HEK293 (cell line): ENCODE measurements at regions not wholly inside any gene's neighbourhood (a gene's known extent, or its start where the extent isn't known, plus 50 kb on each side); places are given as distances from the start of the nearest gene placed in this dataset.

Experiments used
- CTCF ChIA-PET: fragments of 350-600 bp; formaldehyde crosslinking; extraction: SDS; loops from one replicate; lab custom pipeline; 2021; ENCODE audit warnings: antibody characterized with exemption; lab: Yijun Ruan, JAX
- POLR2A ChIA-PET: fragments of 300-600 bp; formaldehyde crosslinking; extraction: SDS; loops from one replicate; lab custom pipeline; 2020; ENCODE audit warnings: antibody characterized with exemption, inconsistent platforms; lab: Yijun Ruan, JAX
- H3K27ac ChIP-seq: fragments of 200-500 bp; sonication (Bioruptor generic); 2 replicates; pipeline ENCODE4 v1.5.1; 2014; ENCODE audit warnings: low read depth, low read length, control low read depth, inconsistent platforms; ENCODE audit errors: extremely low read depth
- H3K36me3 ChIP-seq, 2 experiments: fragments of 200-500 bp in 1 of 2; sonication (Bioruptor generic) in 1 of 2; 1 replicate in 1 of 2; 2 replicates in 1 of 2; pipeline ENCODE4 v1.5.1; 2014 to 2017; ENCODE audit warnings: inconsistent platforms in 2 of 2, low read length in 2 of 2; ENCODE audit not compliant: control insufficient read depth in 2 of 2, insufficient read depth in 1 of 2
- H3K4me1 ChIP-seq: fragments of 200-500 bp; sonication (Bioruptor generic); 2 replicates; pipeline ENCODE4 v1.5.1; 2014; ENCODE audit warnings: mild to moderate bottlenecking, low read length, inconsistent platforms; ENCODE audit not compliant: control insufficient read depth, insufficient read depth
- H3K4me3 ChIP-seq: 2 replicates; pipeline ENCODE4 v1.5.1; 2011; ENCODE audit warnings: low read depth, mild to moderate bottlenecking, control low read depth, low read length, moderate library complexity
- H3K9me3 ChIP-seq: fragments of 200-500 bp; sonication (Bioruptor generic); 2 replicates; pipeline ENCODE4 v1.5.1; 2014; ENCODE audit warnings: low read depth, low read length, inconsistent platforms; ENCODE audit not compliant: control insufficient read depth, insufficient read depth
- GLIS1 ChIP-seq: fragments of 450-650 bp; formaldehyde crosslinking; IDR thresholded peaks from 2 replicates; pipeline ENCODE4 v1.5.1; 2016; ENCODE audit warnings: missing biosample characterization, missing genetic modification characterization
- HOXD13 ChIP-seq: sonication (generic); formaldehyde crosslinking; IDR thresholded peaks from 2 replicates; pipeline ENCODE4 v1.8.0; 2022; ENCODE audit warnings: missing genetic modification reagents, borderline replicate concordance
- IKZF3 ChIP-seq: fragments of 450-650 bp; IDR thresholded peaks from 2 replicates; pipeline ENCODE4 v1.5.0; 2018; ENCODE audit warnings: missing biosample characterization, mild to moderate bottlenecking, missing genetic modification characterization, moderate library complexity
- KLF9 ChIP-seq: fragments of 450-650 bp; formaldehyde crosslinking; IDR thresholded peaks from 2 replicates; pipeline ENCODE4 v1.5.1; 2016; ENCODE audit warnings: missing biosample characterization, missing genetic modification characterization, low read depth
- SCRT2 ChIP-seq: fragments of 450-650 bp; formaldehyde crosslinking; IDR thresholded peaks from 2 replicates; pipeline ENCODE4 v1.5.1; 2016; ENCODE audit warnings: missing biosample characterization, missing genetic modification characterization
- SP3 ChIP-seq: fragments of 450-650 bp; formaldehyde crosslinking; IDR thresholded peaks from 2 replicates; pipeline ENCODE4 v1.5.1; 2016; ENCODE audit warnings: missing biosample characterization, missing genetic modification characterization
- ZBTB48 ChIP-seq: fragments of 450-650 bp; formaldehyde crosslinking; IDR thresholded peaks from 2 replicates; pipeline ENCODE4 v1.5.1; 2016; ENCODE audit warnings: missing biosample characterization, missing genetic modification characterization
- ZFP41 ChIP-seq: fragments of 450-650 bp; formaldehyde crosslinking; IDR thresholded peaks from 2 replicates; pipeline ENCODE4 v1.5.1; 2016; ENCODE audit warnings: missing biosample characterization, missing genetic modification characterization, borderline replicate concordance
- ZNF112 ChIP-seq: fragments of 450-650 bp; formaldehyde crosslinking; IDR thresholded peaks from 2 replicates; pipeline ENCODE4 v1.5.0; 2017; ENCODE audit warnings: missing biosample characterization, missing genetic modification characterization
- ZNF148 ChIP-seq: fragments of 450-650 bp; formaldehyde crosslinking; IDR thresholded peaks from 2 replicates; pipeline ENCODE4 v1.5.0; 2017; ENCODE audit warnings: missing biosample characterization, missing genetic modification characterization, borderline replicate concordance
- ZNF169 ChIP-seq: fragments of 450-650 bp; formaldehyde crosslinking; IDR thresholded peaks from 2 replicates; pipeline ENCODE4 v1.5.1; 2016; ENCODE audit warnings: missing biosample characterization, missing genetic modification characterization
- ZNF202 ChIP-seq: fragments of 450-650 bp; formaldehyde crosslinking; IDR thresholded peaks from 2 replicates; pipeline ENCODE4 v1.5.1; 2016; ENCODE audit warnings: missing biosample characterization, missing genetic modification characterization, borderline replicate concordance
- ZNF214 ChIP-seq: fragments of 450-650 bp; formaldehyde crosslinking; IDR thresholded peaks from 2 replicates; pipeline ENCODE4 v1.5.1; 2017; ENCODE audit warnings: missing biosample characterization, mild to moderate bottlenecking, missing genetic modification characterization, borderline replicate concordance
- ZNF221 ChIP-seq: fragments of 450-650 bp; formaldehyde crosslinking; IDR thresholded peaks from 2 replicates; pipeline ENCODE4 v1.5.1; 2017; ENCODE audit warnings: missing biosample characterization, missing genetic modification characterization, borderline replicate concordance
- ZNF266 ChIP-seq: fragments of 450-650 bp; formaldehyde crosslinking; IDR thresholded peaks from 2 replicates; pipeline ENCODE4 v1.5.1; 2016; ENCODE audit warnings: missing biosample characterization, missing genetic modification characterization, low read depth
- ZNF324 ChIP-seq: fragments of 450-650 bp; formaldehyde crosslinking; IDR thresholded peaks from 2 replicates; pipeline ENCODE4 v1.5.1; 2016; ENCODE audit warnings: missing biosample characterization, missing genetic modification characterization
- ZNF350 ChIP-seq: fragments of 450-650 bp; formaldehyde crosslinking; IDR thresholded peaks from 2 replicates; pipeline ENCODE4 v1.5.0; 2017; ENCODE audit warnings: missing biosample characterization, mild to moderate bottlenecking, missing genetic modification characterization
- ZNF398 ChIP-seq: fragments of 450-650 bp; formaldehyde crosslinking; IDR thresholded peaks from 2 replicates; pipeline ENCODE4 v1.5.1; 2017; ENCODE audit warnings: missing biosample characterization, missing genetic modification characterization
- ZNF426 ChIP-seq: fragments of 450-650 bp; formaldehyde crosslinking; IDR thresholded peaks from 2 replicates; pipeline ENCODE4 v1.5.1; 2017; ENCODE audit warnings: missing biosample characterization, missing genetic modification characterization, mild to moderate bottlenecking, inconsistent platforms, moderate library complexity
- ZNF433 ChIP-seq: fragments of 450-650 bp; formaldehyde crosslinking; IDR thresholded peaks from 2 replicates; pipeline ENCODE4 v1.5.1; 2016; ENCODE audit warnings: missing biosample characterization, missing genetic modification characterization, low read depth
- ZNF548 ChIP-seq: fragments of 450-650 bp; formaldehyde crosslinking; IDR thresholded peaks from 2 replicates; pipeline ENCODE4 v1.5.1; 2016; ENCODE audit warnings: missing biosample characterization, missing genetic modification characterization
- ZNF654 ChIP-seq: fragments of 450-650 bp; formaldehyde crosslinking; IDR thresholded peaks from 2 replicates; pipeline ENCODE4 v1.5.1; 2016; ENCODE audit warnings: low read depth, missing biosample characterization, missing genetic modification characterization
- ZNF76 ChIP-seq: fragments of 450-650 bp; formaldehyde crosslinking; IDR thresholded peaks from 2 replicates; pipeline ENCODE4; 2016; ENCODE audit warnings: low read depth, missing biosample characterization, missing genetic modification characterization, borderline replicate concordance
- ZNF792 ChIP-seq: fragments of 450-650 bp; formaldehyde crosslinking; IDR thresholded peaks from 2 replicates; pipeline ENCODE4 v1.5.1; 2016; ENCODE audit warnings: missing biosample characterization, missing genetic modification characterization
- TF ChIP-seq, protein P1 (sequence below): fragments of 450-650 bp; formaldehyde crosslinking; IDR thresholded peaks from 2 replicates; pipeline ENCODE4 v1.5.1; 2016; ENCODE audit warnings: missing biosample characterization, missing genetic modification characterization
- TF ChIP-seq, protein P2 (sequence below): fragments of 450-650 bp; formaldehyde crosslinking; IDR thresholded peaks from 2 replicates; pipeline ENCODE4 v1.5.1; 2017; ENCODE audit warnings: missing biosample characterization, missing genetic modification characterization

DNA sequence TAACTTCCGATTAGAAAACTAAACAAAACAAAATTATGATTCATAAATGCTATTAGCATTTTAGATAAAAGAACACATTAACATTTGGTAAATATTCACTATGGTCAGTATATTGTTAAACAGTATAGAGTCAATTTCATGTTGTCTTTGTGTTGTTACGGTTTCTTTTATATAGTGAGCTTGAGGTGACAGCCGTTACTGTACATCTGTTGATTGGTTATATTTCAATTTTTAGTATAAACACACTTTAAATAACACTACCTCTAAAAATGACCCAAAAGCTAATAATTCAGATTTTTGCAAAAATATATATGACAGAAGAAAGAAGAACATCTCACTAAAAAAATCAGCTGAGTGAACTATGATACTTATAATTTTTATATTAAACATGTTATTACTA, 249.0 kb upstream of the LUZP2 start (continued):
- TF ChIP-seq, protein P1, sequence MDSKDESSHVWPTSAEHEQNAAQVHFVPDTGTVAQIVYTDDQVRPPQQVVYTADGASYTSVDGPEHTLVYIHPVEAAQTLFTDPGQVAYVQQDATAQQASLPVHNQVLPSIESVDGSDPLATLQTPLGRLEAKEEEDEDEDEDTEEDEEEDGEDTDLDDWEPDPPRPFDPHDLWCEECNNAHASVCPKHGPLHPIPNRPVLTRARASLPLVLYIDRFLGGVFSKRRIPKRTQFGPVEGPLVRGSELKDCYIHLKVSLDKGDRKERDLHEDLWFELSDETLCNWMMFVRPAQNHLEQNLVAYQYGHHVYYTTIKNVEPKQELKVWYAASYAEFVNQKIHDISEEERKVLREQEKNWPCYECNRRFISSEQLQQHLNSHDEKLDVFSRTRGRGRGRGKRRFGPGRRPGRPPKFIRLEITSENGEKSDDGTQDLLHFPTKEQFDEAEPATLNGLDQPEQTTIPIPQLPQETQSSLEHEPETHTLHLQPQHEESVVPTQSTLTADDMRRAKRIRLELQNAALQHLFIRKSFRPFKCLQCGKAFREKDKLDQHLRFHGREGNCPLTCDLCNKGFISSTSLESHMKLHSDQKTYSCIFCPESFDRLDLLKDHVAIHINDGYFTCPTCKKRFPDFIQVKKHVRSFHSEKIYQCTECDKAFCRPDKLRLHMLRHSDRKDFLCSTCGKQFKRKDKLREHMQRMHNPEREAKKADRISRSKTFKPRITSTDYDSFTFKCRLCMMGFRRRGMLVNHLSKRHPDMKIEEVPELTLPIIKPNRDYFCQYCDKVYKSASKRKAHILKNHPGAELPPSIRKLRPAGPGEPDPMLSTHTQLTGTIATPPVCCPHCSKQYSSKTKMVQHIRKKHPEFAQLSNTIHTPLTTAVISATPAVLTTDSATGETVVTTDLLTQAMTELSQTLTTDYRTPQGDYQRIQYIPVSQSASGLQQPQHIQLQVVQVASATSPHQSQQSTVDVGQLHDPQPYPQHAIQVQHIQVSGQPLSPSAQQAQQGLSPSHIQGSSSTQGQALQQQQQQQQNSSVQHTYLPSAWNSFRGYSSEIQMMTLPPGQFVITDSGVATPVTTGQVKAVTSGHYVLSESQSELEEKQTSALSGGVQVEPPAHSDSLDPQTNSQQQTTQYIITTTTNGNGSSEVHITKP, result no peak
- TF ChIP-seq ZNF433 (tag by site-specific recombination) (no peak), GLIS1 (tag by site-specific recombination) (no peak)

GRCh38 chr11:24249921-24250320, 246.9 kb upstream of the LUZP2 start:
- ChIA-PET CTCF (no interaction called here), POLR2A (no interaction called here)
- Histone ChIP-seq H3K36me3 (no peaks in the 10 kb centered on the region), H3K27ac (no peak overlapping the region), H3K9me3 (no peaks in the 10 kb centered on the region), H3K4me3 (no peak overlapping the region), H3K4me1 (no peaks in the 10 kb centered on the region)
- TF ChIP-seq ZNF426 (tag by site-specific recombination) (no peak), ZNF76 (tag by site-specific recombination) (no peak), ZNF148 (tag by site-specific recombination) (no peak), SP3 (no peak), ZNF792 (tag by site-specific recombination) (no peak), ZNF398 (tag by site-specific recombination) (no peak), ZFP41 (no peak)

DNA sequence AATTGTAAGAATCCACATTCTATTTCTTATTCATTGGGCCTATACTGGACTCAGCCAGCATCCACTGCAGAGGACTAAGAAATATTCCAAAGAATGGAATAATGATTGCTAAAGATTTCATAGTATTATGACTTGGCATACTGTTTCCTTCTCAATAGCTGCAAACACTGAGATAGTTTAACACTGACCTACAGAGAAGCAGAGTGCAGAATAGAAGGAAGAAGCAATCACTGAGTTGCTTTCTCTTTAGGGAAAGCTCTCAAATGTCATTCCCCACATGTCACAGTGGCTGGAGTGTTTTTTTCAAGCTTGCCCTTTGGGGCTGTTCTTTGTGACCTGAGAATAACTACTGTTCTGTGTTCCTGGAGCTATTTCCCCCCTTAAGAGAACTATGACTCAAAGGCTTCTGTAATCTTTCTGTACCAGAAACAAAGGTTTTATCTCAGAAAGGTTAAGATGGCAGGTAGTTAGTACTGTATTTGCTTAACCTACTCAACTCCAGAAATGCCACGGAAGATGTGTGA, 243.6 kb upstream of the LUZP2 start:
- ChIA-PET POLR2A (no interaction called here), CTCF (interaction anchor here (0.5 kb wide), 1 partner anchor 22 kb away, joined by 3 read pairs; no protein-coding TSS in a partner anchor)
- no peaks in the 10 kb centered on the region for H3K4me1 ChIP-seq
- no peak for TF ChIP-seq HOXD13
- TF ChIP-seq IKZF3 (tag by site-specific recombination), result no peak
- no peak for TF ChIP-seq ZNF266 (tag by site-specific recombination)
- TF ChIP-seq ZNF221, result no peak
- no peak for TF ChIP-seq ZFP41
- TF ChIP-seq SCRT2 (tag by site-specific recombination), result no peak
- no peak for TF ChIP-seq ZNF324 (tag by site-specific recombination)
- TF ChIP-seq, protein P2, sequence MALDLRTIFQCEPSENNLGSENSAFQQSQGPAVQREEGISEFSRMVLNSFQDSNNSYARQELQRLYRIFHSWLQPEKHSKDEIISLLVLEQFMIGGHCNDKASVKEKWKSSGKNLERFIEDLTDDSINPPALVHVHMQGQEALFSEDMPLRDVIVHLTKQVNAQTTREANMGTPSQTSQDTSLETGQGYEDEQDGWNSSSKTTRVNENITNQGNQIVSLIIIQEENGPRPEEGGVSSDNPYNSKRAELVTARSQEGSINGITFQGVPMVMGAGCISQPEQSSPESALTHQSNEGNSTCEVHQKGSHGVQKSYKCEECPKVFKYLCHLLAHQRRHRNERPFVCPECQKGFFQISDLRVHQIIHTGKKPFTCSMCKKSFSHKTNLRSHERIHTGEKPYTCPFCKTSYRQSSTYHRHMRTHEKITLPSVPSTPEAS (tag by site-specific recombination), result no peak
- no peak for TF ChIP-seq ZNF112 (tag by site-specific recombination)
- TF ChIP-seq ZNF169 (tag by site-specific recombination), result no peak
- TF ChIP-seq ZNF548 (tag by site-specific recombination), result no peak
- no peak for TF ChIP-seq ZNF350 (tag by site-specific recombination)
- TF ChIP-seq ZBTB48, result no peak
- no peak for TF ChIP-seq ZNF214 (tag by site-specific recombination)
- no peak for TF ChIP-seq KLF9 (tag by site-specific recombination)
- no peak for TF ChIP-seq ZNF654 (tag by site-specific recombination)
- no peak for TF ChIP-seq ZNF202 (tag by site-specific recombination)

More for the DNA sequence above, 243.6 kb upstream of the LUZP2 start:
- Histone ChIP-seq H3K36me3 (no peaks in the 10 kb centered on the region), H3K27ac (no peak overlapping the region), H3K9me3 (no peaks in the 10 kb centered on the region), H3K4me3 (no peak overlapping the region)
